GM12875 (cell line): ENCODE measurements at regions not wholly inside any gene's neighbourhood (a gene's known extent, or its start where the extent isn't known, plus 50 kb on each side); places are given as distances from the start of the nearest gene placed in this dataset.

Experiments
- H3K4me3 ChIP-seq: one replicate; pipeline ENCODE4 v1.5.1; 2011; ENCODE audit warnings: low read depth, low read length, control low read depth
- CTCF ChIP-seq: IDR thresholded peaks from 2 replicates; pipeline ENCODE4 v1.5.1; 2011; ENCODE audit warnings: low read depth, mild to moderate bottlenecking, control low read depth, inconsistent platforms, low read length, moderate library complexity, borderline replicate concordance; ENCODE audit not compliant: insufficient read depth

- no peak overlapping the region for H3K4me3 ChIP-seq
- no peak for TF ChIP-seq CTCF
These were observed 108.7 kb downstream of the EN1 start for GRCh38 chr2:118738524-118739308.

GRCh38 chr2:118738106-118738505 is 109.3 kb downstream of the EN1 start:
- no peak for TF ChIP-seq CTCF
- H3K4me3 ChIP-seq: no peak overlapping the region

- no peak overlapping the region for H3K4me3 ChIP-seq
- TF ChIP-seq CTCF: no peak
These were observed 109.8 kb downstream of the EN1 start for GRCh38 chr2:118737684-118738083.

- H3K4me3 ChIP-seq: no peak overlapping the region
- no peak for TF ChIP-seq CTCF
These were observed 115.0 kb downstream of the EN1 start for GRCh38 chr2:118732432-118732831.

- no peak overlapping the region for H3K4me3 ChIP-seq
- no peak for TF ChIP-seq CTCF
These were observed 116.0 kb downstream of the EN1 start for GRCh38 chr2:118731413-118731812.

- no peak for TF ChIP-seq CTCF
- H3K4me3 ChIP-seq: no peak overlapping the region
These were observed 117.0 kb downstream of the EN1 start for GRCh38 chr2:118730405-118730804.

GRCh38 chr2:118729760-118730159 is 117.7 kb downstream of the EN1 start:
- H3K4me3 ChIP-seq: no peak overlapping the region
- no peak for TF ChIP-seq CTCF
